Kidney (tissue), 13 donors: ENCODE measurements at regions not wholly inside any gene's neighbourhood (a gene's known extent, or its start where the extent isn't known, plus 50 kb on each side); places are given as distances from the start of the nearest gene placed in this dataset.
A peak's percentile ranks its signal among the peaks of the same experiment; 100 is the strongest.

Source experiments
- DNase-seq, 5 donors: peaks; one replicate each; pipeline ENCODE4 v3.0.0-alpha.2; 2013 to 2020
- FAIRE-seq: peaks from 2 replicates; lab custom pipeline; 2012; peaks lifted over from hg19 to GRCh38; lab: Jason Lieb, UNC
- H3K27ac ChIP-seq, 2 donors: one replicate each; pipeline ENCODE4 v1.7.0; 2013; ENCODE audit warnings: low read depth in 2 of 2, low read length in 2 of 2, inconsistent platforms in 1 of 2
- H3K27me3 ChIP-seq: one replicate; pipeline ENCODE4 v1.7.1; 2013; ENCODE audit warnings: low read length, inconsistent platforms; ENCODE audit not compliant: control insufficient read depth, insufficient read depth
- H3K36me3 ChIP-seq, 3 donors: one replicate each; pipeline versions ENCODE4 v1.7.0 to v1.7.1; 2013; ENCODE audit warnings: low read length in 3 of 3, control low read depth in 1 of 3, inconsistent platforms in 1 of 3; ENCODE audit not compliant: insufficient read depth in 3 of 3, control insufficient read depth in 2 of 3
- H3K4me1 ChIP-seq, 3 donors: one replicate each; pipeline versions ENCODE4 v1.7.0 to v1.7.1; 2013; ENCODE audit warnings: low read length in 3 of 3, inconsistent platforms in 1 of 3, low read depth in 1 of 3; ENCODE audit not compliant: control insufficient read depth in 2 of 3, insufficient read depth in 2 of 3
- H3K4me3 ChIP-seq, 3 donors: one replicate each; pipeline versions ENCODE4 v1.7.0 to v1.8.1; 2013; ENCODE audit warnings: low read length in 3 of 3, control low read depth in 1 of 3, inconsistent platforms in 1 of 3
- H3K9ac ChIP-seq, 3 donors: one replicate each; pipeline versions ENCODE4 v1.7.0 to v1.7.1; 2013; ENCODE audit warnings: low read length in 3 of 3, control low read depth in 1 of 3, inconsistent platforms in 1 of 3
- H3K9me3 ChIP-seq, 3 donors: one replicate each; pipeline versions ENCODE4 v1.7.0 to v1.7.1; 2013; ENCODE audit warnings: low read length in 3 of 3, control low read depth in 1 of 3, inconsistent platforms in 1 of 3; ENCODE audit not compliant: control insufficient read depth in 2 of 3, insufficient read depth in 1 of 3
- CTCF ChIP-seq: IDR thresholded peaks from 3 replicates; pipeline ENCODE4 v1.5.1; 2012; ENCODE audit warnings: mild to moderate bottlenecking, moderate library complexity, borderline replicate concordance; ENCODE audit not compliant: insufficient read depth; ENCODE audit errors: extremely low read depth
- intact Hi-C: fragments of 100-400 bp; cut with DNase I; formaldehyde crosslinking; loops from one replicate; pipeline ENCODE4 v1.11.1; 2022
- donor health status: control.
- donor health status: control.
- donor health status: control.
- donor health status: control.
- donor health status: control.
- donor health status: DM: yes; HTN: yes; CAD: no.
- donor health status: Normal renal cell carcinoma (clear cell type).

- H3K4me1 ChIP-seq = peaks cover 0 to 5% (median 0%) of the 10 kb centered on the region in 3 donors
- no peak overlapping the region for H3K27ac ChIP-seq
- H3K9me3 ChIP-seq = no peaks in the 10 kb centered on the region
- no peak for FAIRE-seq
- no peak overlapping the region for H3K4me3 ChIP-seq
- intact Hi-C loops = no loop called here
- no peak for DNase-seq
- H3K27me3 ChIP-seq = no peaks in the 10 kb centered on the region
- H3K36me3 ChIP-seq = no peaks in the 10 kb centered on the region
- no peak overlapping the region for H3K9ac ChIP-seq
- no peak for TF ChIP-seq CTCF
These were observed 264.3 kb upstream of the KLF6 start for GRCh38 chr10:4049348-4049747.

- no peak overlapping the region for H3K27ac ChIP-seq
- no peak for TF ChIP-seq CTCF
- H3K4me1 ChIP-seq = peaks cover 0 to 3% (median 0%) of the 10 kb centered on the region in 3 donors
- no peak overlapping the region for H3K4me3 ChIP-seq
- no peaks in the 10 kb centered on the region for H3K9me3 ChIP-seq
- intact Hi-C loops = no loop called here
- DNase-seq (no peak), FAIRE-seq (no peak)
- H3K27me3 ChIP-seq = no peaks in the 10 kb centered on the region
- H3K9ac ChIP-seq = no peak overlapping the region
- H3K36me3 ChIP-seq = no peaks in the 10 kb centered on the region
These were observed 263.3 kb upstream of the KLF6 start for GRCh38 chr10:4048236-4048864.

- FAIRE-seq = no peak
- peaks cover 0 to 3% (median 0%) of the 10 kb centered on the region in 3 donors for H3K4me1 ChIP-seq
- no peak overlapping the region for H3K9ac ChIP-seq
- no peak overlapping the region for H3K27ac ChIP-seq
- no peaks in the 10 kb centered on the region for H3K36me3 ChIP-seq
- peaks cover 0 to 5% (median 0%) of the 10 kb centered on the region in 3 donors for H3K9me3 ChIP-seq
- H3K4me3 ChIP-seq = no peak overlapping the region
- intact Hi-C loops = no loop called here
- H3K27me3 ChIP-seq = no peaks in the 10 kb centered on the region
- no peak for TF ChIP-seq CTCF
- peak in 2 of 5 donors; percentile 33 to 54 for DNase-seq
These were observed 261.8 kb upstream of the KLF6 start for GRCh38 chr10:4046712-4047354.
